ENCODE measurements at regions not wholly inside any gene's neighbourhood (a gene's known extent, or its start where the extent isn't known, plus 50 kb on each side); places are given as distances from the start of the nearest gene placed in this dataset.

DNA sequence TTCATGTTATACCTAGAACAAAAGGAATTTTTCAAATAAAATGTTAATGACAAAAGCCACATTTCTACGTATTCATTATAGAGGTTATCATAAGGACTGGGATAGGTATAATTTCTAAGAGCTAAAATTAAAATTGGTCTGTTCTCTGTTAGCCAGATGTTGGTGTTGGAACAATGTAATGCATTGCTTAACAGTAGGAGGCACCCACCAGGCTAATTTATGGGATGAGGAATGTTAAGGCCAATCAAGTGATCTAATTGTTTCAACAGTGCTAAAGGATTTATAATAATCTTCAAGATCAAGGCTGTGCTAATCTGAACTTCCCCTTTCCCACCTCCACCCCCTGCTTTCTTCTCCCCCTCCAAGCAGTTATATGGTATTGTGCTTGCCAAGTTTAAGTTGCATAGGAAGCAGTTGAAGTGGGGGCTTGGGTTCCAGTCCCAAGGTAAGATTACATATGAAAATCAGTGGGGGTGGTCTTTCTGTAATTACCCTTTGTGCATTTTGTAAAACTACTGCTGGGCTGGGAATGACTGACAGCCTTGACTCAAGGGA, 89.2 kb upstream of the BACH2 start:
- TF ChIP-seq, protein P1, sequence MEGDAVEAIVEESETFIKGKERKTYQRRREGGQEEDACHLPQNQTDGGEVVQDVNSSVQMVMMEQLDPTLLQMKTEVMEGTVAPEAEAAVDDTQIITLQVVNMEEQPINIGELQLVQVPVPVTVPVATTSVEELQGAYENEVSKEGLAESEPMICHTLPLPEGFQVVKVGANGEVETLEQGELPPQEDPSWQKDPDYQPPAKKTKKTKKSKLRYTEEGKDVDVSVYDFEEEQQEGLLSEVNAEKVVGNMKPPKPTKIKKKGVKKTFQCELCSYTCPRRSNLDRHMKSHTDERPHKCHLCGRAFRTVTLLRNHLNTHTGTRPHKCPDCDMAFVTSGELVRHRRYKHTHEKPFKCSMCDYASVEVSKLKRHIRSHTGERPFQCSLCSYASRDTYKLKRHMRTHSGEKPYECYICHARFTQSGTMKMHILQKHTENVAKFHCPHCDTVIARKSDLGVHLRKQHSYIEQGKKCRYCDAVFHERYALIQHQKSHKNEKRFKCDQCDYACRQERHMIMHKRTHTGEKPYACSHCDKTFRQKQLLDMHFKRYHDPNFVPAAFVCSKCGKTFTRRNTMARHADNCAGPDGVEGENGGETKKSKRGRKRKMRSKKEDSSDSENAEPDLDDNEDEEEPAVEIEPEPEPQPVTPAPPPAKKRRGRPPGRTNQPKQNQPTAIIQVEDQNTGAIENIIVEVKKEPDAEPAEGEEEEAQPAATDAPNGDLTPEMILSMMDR (IDR thresholded peaks at IDR 0.05; ENCODE audit: low read length), result no peak
- TF ChIP-seq EZH2phosphoT487 (IDR thresholded peaks at IDR 0.05; ENCODE audit: low read length) (no peak), EZH2 (optimal IDR thresholded peaks at IDR 0.05; ENCODE audit: low read depth, low read length) (no peak)

Data from MM.1S (cell line).